IPS-NIHi7 (cell line): ENCODE measurements at regions not wholly inside any gene's neighbourhood (a gene's known extent, or its start where the extent isn't known, plus 50 kb on each side); places are given as distances from the start of the nearest gene placed in this dataset.

ENCODE experiments used
- DNase-seq: peaks from one replicate; pipeline ENCODE4 v3.0.0; 2012; ENCODE audit warnings: mixed read lengths; ENCODE audit errors: extremely low spot score

GRCh38 chr3:73295876-73296635 lies 234.6 kb downstream of the EBLN2 start:
- no peak for DNase-seq

GRCh38 chr3:73296859-73297258 lies 235.4 kb downstream of the EBLN2 start:
- DNase-seq, result no peak

GRCh38 chr3:73298243-73299183 lies 237.1 kb downstream of the EBLN2 start:
- no peak for DNase-seq

GRCh38 chr3:73299184-73299691 lies 237.8 kb downstream of the EBLN2 start:
- DNase-seq, result no peak

- no peak for DNase-seq
These were observed 252.9 kb downstream of the EBLN2 start for GRCh38 chr3:73314151-73314951.

GRCh38 chr3:73315706-73316105 lies 254.2 kb downstream of the EBLN2 start:
- no peak for DNase-seq

- no peak for DNase-seq
These were observed 257.8 kb downstream of the EBLN2 start for GRCh38 chr3:73319179-73319769.

- no peak for DNase-seq
These were observed 260.0 kb downstream of the EBLN2 start for GRCh38 chr3:73321286-73321999.

- DNase-seq, result no peak
These were observed 263.0 kb downstream of the EBLN2 start for GRCh38 chr3:73324203-73325155.

GRCh38 chr3:73326396-73326795 lies 264.9 kb downstream of the EBLN2 start:
- DNase-seq, result no peak

GRCh38 chr3:73327052-73327451 lies 265.6 kb downstream of the EBLN2 start:
- DNase-seq, result no peak
